H1 (cell line): ENCODE measurements at regions not wholly inside any gene's neighbourhood (a gene's known extent, or its start where the extent isn't known, plus 50 kb on each side); places are given as distances from the start of the nearest gene placed in this dataset.

Experiments
- E2F6 ChIP-seq: IDR thresholded peaks from 2 replicates; pipeline ENCODE4 v1.6.1; 2012; ENCODE audit warnings: inconsistent platforms
- POU5F1 ChIP-seq: IDR thresholded peaks from 2 replicates; pipeline ENCODE4 v1.6.1; 2011; ENCODE audit warnings: low read depth, mild to moderate bottlenecking, low read length, moderate library complexity
- RBBP5 ChIP-seq: IDR thresholded peaks from 2 replicates; pipeline ENCODE4 v1.7.1; 2012; ENCODE audit warnings: low read depth, mild to moderate bottlenecking, inconsistent platforms, low read length, moderate library complexity, borderline replicate concordance
- RFX5 ChIP-seq: IDR thresholded peaks from 2 replicates; pipeline ENCODE4 v1.6.1; 2011; ENCODE audit warnings: low read depth, low read length, improper control_type of control experiment, borderline replicate concordance
- SIRT6 ChIP-seq: IDR thresholded peaks from one replicate; pipeline ENCODE4 v1.7.1; 2012; ENCODE audit warnings: low read length, inconsistent platforms
- TAF1 ChIP-seq: IDR thresholded peaks from 2 replicates; pipeline ENCODE4 v1.6.1; 2011; ENCODE audit warnings: mild to moderate bottlenecking, low read depth, low read length
- TAF7 ChIP-seq: optimal IDR thresholded peaks from 2 replicates; pipeline ENCODE3; 2011; ENCODE audit warnings: low read depth, mild to moderate bottlenecking, inconsistent platforms, low read length, moderate library complexity, borderline replicate concordance
- TF ChIP-seq, protein P1 (sequence below): fragments of 300-600 bp; sonication (generic); IDR thresholded peaks from 2 replicates; pipeline ENCODE4 v1.7.1; 2012; ENCODE audit warnings: low read length, moderate library complexity, mild to moderate bottlenecking, inconsistent platforms; ENCODE audit not compliant: insufficient replicate concordance

DNA sequence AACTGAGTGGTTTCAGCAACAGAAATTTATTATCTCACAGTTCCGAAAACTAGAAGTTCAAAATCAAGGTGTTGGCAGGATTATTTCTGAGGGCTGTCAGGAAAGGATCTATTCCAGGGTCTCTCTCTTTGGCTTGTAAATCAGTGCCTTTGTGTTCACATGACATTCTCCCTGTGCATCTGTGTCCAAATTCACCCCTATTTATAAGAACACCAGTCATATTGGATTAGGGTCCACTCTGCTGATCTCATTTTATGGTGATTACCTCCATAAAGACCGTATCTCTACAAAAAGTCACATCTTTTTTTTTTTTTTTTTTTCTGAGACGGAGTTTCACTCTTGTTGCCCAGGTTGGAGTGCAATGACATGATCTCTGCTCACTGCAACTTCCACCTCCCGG lies 68.6 kb upstream of the MARCKS start (continued):
- TF ChIP-seq RBBP5 = no peak
- no peak for TF ChIP-seq TAF1
- no peak for TF ChIP-seq SIRT6
- TF ChIP-seq, protein P1, sequence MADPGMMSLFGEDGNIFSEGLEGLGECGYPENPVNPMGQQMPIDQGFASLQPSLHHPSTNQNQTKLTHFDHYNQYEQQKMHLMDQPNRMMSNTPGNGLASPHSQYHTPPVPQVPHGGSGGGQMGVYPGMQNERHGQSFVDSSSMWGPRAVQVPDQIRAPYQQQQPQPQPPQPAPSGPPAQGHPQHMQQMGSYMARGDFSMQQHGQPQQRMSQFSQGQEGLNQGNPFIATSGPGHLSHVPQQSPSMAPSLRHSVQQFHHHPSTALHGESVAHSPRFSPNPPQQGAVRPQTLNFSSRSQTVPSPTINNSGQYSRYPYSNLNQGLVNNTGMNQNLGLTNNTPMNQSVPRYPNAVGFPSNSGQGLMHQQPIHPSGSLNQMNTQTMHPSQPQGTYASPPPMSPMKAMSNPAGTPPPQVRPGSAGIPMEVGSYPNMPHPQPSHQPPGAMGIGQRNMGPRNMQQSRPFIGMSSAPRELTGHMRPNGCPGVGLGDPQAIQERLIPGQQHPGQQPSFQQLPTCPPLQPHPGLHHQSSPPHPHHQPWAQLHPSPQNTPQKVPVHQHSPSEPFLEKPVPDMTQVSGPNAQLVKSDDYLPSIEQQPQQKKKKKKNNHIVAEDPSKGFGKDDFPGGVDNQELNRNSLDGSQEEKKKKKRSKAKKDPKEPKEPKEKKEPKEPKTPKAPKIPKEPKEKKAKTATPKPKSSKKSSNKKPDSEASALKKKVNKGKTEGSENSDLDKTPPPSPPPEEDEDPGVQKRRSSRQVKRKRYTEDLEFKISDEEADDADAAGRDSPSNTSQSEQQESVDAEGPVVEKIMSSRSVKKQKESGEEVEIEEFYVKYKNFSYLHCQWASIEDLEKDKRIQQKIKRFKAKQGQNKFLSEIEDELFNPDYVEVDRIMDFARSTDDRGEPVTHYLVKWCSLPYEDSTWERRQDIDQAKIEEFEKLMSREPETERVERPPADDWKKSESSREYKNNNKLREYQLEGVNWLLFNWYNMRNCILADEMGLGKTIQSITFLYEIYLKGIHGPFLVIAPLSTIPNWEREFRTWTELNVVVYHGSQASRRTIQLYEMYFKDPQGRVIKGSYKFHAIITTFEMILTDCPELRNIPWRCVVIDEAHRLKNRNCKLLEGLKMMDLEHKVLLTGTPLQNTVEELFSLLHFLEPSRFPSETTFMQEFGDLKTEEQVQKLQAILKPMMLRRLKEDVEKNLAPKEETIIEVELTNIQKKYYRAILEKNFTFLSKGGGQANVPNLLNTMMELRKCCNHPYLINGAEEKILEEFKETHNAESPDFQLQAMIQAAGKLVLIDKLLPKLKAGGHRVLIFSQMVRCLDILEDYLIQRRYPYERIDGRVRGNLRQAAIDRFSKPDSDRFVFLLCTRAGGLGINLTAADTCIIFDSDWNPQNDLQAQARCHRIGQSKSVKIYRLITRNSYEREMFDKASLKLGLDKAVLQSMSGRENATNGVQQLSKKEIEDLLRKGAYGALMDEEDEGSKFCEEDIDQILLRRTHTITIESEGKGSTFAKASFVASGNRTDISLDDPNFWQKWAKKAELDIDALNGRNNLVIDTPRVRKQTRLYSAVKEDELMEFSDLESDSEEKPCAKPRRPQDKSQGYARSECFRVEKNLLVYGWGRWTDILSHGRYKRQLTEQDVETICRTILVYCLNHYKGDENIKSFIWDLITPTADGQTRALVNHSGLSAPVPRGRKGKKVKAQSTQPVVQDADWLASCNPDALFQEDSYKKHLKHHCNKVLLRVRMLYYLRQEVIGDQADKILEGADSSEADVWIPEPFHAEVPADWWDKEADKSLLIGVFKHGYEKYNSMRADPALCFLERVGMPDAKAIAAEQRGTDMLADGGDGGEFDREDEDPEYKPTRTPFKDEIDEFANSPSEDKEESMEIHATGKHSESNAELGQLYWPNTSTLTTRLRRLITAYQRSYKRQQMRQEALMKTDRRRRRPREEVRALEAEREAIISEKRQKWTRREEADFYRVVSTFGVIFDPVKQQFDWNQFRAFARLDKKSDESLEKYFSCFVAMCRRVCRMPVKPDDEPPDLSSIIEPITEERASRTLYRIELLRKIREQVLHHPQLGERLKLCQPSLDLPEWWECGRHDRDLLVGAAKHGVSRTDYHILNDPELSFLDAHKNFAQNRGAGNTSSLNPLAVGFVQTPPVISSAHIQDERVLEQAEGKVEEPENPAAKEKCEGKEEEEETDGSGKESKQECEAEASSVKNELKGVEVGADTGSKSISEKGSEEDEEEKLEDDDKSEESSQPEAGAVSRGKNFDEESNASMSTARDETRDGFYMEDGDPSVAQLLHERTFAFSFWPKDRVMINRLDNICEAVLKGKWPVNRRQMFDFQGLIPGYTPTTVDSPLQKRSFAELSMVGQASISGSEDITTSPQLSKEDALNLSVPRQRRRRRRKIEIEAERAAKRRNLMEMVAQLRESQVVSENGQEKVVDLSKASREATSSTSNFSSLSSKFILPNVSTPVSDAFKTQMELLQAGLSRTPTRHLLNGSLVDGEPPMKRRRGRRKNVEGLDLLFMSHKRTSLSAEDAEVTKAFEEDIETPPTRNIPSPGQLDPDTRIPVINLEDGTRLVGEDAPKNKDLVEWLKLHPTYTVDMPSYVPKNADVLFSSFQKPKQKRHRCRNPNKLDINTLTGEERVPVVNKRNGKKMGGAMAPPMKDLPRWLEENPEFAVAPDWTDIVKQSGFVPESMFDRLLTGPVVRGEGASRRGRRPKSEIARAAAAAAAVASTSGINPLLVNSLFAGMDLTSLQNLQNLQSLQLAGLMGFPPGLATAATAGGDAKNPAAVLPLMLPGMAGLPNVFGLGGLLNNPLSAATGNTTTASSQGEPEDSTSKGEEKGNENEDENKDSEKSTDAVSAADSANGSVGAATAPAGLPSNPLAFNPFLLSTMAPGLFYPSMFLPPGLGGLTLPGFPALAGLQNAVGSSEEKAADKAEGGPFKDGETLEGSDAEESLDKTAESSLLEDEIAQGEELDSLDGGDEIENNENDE = no peak
- TF ChIP-seq POU5F1 = no peak
- TF ChIP-seq E2F6 = no peak
- TF ChIP-seq TAF7 = no peak
- no peak for TF ChIP-seq RFX5
- TF ChIP-seq, all 59 proteins: peak for 0
